SK-N-SH (cell line): ENCODE measurements at regions not wholly inside any gene's neighbourhood (a gene's known extent, or its start where the extent isn't known, plus 50 kb on each side); places are given as distances from the start of the nearest gene placed in this dataset.

Experiments used
- EP300 ChIP-seq, 2 experiments: IDR thresholded peaks; 2 replicates each; pipeline versions ENCODE4 v1.4.0 to v1.6.1; 2012; ENCODE audit warnings: borderline replicate concordance in 1 of 2, low read depth in 1 of 2, low read length in 1 of 2
- EZH2phosphoT487 ChIP-seq: fragments of 200-600 bp; sonication (generic); IDR thresholded peaks from 2 replicates; pipeline ENCODE4 v1.6.1; 2017; ENCODE audit warnings: low read depth, mixed run types, mild to moderate bottlenecking, antibody characterized with exemption, moderate library complexity, borderline replicate concordance
- GATA2 ChIP-seq: sonication (generic); formaldehyde crosslinking; IDR thresholded peaks from 2 replicates; pipeline ENCODE4 v1.5.0; 2020; ENCODE audit warnings: mild to moderate bottlenecking, missing genetic modification reagents
- JUND ChIP-seq: IDR thresholded peaks from 2 replicates; pipeline ENCODE4 v1.4.0; 2012
- NFIC ChIP-seq: IDR thresholded peaks from 2 replicates; pipeline ENCODE4 v1.4.0; 2012; ENCODE audit warnings: borderline replicate concordance
- NRF1 ChIP-seq: IDR thresholded peaks from 2 replicates; pipeline ENCODE4 v1.6.1; 2012; ENCODE audit warnings: low read depth, mild to moderate bottlenecking, low read length
- RFX5 ChIP-seq: IDR thresholded peaks from 2 replicates; pipeline ENCODE4 v1.6.1; 2012; ENCODE audit warnings: mild to moderate bottlenecking, improper control_type of control experiment, low read length
- SIN3A ChIP-seq: IDR thresholded peaks from 2 replicates; pipeline ENCODE4 v1.6.1; 2012; ENCODE audit warnings: low read depth, mild to moderate bottlenecking, low read length, moderate library complexity, borderline replicate concordance
- SMC3 ChIP-seq: IDR thresholded peaks from 2 replicates; pipeline ENCODE4 v1.6.1; 2012; ENCODE audit warnings: low read depth, low read length, improper control_type of control experiment
- TCF12 ChIP-seq: IDR thresholded peaks from 2 replicates; pipeline ENCODE4 v1.4.0; 2012
- YY1 ChIP-seq: IDR thresholded peaks from 2 replicates; pipeline ENCODE4 v1.4.0; 2012; ENCODE audit warnings: low read depth, mild to moderate bottlenecking
- TF ChIP-seq, protein P1 (sequence below): fragments of 200-600 bp; sonication (generic); IDR thresholded peaks from 2 replicates; pipeline ENCODE4 v1.6.1; 2017; ENCODE audit warnings: antibody characterized with exemption, mild to moderate bottlenecking, moderate library complexity
- TF ChIP-seq, protein P2 (sequence below): fragments of 150-350 bp; IDR thresholded peaks from 2 replicates; pipeline ENCODE4 v1.6.1; 2017; ENCODE audit warnings: antibody characterized with exemption, low read length, low read depth, borderline replicate concordance
- TF ChIP-seq, protein P3 (sequence below): IDR thresholded peaks from 2 replicates; pipeline ENCODE4 v1.4.0; 2012; ENCODE audit warnings: low read depth

DNA sequence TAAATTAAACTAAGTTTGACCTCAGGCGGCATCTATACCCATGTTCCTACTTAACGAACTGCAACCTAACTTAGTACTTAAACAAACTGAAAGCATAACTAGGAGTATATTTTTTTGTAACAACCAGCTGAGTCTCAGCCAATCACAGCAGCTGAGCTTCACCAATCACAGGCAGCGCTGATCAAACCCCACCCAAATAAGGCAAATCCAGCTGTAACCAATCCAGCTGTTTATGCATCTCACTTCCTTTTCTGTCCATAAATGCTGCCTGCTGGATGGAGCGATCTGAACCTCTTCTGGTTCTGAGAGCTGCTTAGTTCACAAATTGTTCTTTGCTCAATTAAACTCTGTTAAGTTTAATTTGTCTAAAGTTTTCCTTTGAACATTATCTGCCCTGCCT lies 131.3 kb downstream of the PMP22 start:
- TF ChIP-seq, protein P1, sequence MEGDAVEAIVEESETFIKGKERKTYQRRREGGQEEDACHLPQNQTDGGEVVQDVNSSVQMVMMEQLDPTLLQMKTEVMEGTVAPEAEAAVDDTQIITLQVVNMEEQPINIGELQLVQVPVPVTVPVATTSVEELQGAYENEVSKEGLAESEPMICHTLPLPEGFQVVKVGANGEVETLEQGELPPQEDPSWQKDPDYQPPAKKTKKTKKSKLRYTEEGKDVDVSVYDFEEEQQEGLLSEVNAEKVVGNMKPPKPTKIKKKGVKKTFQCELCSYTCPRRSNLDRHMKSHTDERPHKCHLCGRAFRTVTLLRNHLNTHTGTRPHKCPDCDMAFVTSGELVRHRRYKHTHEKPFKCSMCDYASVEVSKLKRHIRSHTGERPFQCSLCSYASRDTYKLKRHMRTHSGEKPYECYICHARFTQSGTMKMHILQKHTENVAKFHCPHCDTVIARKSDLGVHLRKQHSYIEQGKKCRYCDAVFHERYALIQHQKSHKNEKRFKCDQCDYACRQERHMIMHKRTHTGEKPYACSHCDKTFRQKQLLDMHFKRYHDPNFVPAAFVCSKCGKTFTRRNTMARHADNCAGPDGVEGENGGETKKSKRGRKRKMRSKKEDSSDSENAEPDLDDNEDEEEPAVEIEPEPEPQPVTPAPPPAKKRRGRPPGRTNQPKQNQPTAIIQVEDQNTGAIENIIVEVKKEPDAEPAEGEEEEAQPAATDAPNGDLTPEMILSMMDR = no peak
- TF ChIP-seq EP300 (IDR thresholded peaks at IDR 0.05; ENCODE audit: borderline replicate concordance in 1 of 2, low read depth in 1 of 2, low read length in 1 of 2) = no peak
- no peak for TF ChIP-seq NRF1
- TF ChIP-seq JUND = no peak
- TF ChIP-seq, protein P2, sequence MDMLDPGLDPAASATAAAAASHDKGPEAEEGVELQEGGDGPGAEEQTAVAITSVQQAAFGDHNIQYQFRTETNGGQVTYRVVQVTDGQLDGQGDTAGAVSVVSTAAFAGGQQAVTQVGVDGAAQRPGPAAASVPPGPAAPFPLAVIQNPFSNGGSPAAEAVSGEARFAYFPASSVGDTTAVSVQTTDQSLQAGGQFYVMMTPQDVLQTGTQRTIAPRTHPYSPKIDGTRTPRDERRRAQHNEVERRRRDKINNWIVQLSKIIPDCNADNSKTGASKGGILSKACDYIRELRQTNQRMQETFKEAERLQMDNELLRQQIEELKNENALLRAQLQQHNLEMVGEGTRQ = no peak
- TF ChIP-seq NFIC = no peak
- TF ChIP-seq TCF12 = no peak
- no peak for TF ChIP-seq YY1
- no peak for TF ChIP-seq SMC3
- TF ChIP-seq, protein P3, sequence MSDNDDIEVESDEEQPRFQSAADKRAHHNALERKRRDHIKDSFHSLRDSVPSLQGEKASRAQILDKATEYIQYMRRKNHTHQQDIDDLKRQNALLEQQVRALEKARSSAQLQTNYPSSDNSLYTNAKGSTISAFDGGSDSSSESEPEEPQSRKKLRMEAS = no peak
- no peak for TF ChIP-seq GATA2 (CRISPR knock-in tag)
- no peak for TF ChIP-seq RFX5
- no peak for TF ChIP-seq EZH2phosphoT487
- TF ChIP-seq SIN3A = no peak
